ENCODE measurements at regions not wholly inside any gene's neighbourhood (a gene's known extent, or its start where the extent isn't known, plus 50 kb on each side); places are given as distances from the start of the nearest gene placed in this dataset.
"Not testable (repeated sequence)": the region's sequence is repeated elsewhere in the genome, so short reads cannot be mapped to it uniquely, and the experiment has no call there.

DNA sequence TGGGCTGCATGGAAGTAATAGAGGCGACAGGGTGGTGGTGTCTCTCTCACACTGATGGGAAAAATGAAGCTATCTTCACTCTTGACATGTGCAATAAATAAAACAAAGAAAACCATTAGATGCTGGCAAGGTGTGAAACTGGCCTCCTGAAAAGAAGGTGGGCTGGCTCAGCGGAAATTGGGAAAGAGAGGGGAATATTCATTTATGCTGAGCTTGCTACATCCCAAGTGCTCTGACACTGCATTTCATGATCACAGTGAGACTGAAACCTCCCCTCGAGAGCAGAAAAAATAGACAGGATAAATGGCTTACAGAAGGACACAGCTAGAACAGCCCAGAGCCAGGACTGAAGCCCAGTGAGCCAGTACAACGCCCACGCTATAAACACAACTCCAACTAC lies 112.1 kb upstream of the SMLR1 start:
- peaks cover 23% of the 10 kb centered on the region for H3K4me1 Mint-ChIP-seq
- ATAC-seq (replicated peaks; ENCODE audit: extremely low read depth, poor library complexity, severe bottlenecking): no peak
- H3K27ac Mint-ChIP-seq (ENCODE audit: low read depth): no peak overlapping the region
- H3K4me3 Mint-ChIP-seq: no peak overlapping the region
- no peaks in the 10 kb centered on the region for H3K36me3 Mint-ChIP-seq (ENCODE audit: insufficient read depth)
- DNase-seq (ENCODE audit: low spot score in 2 of 2): no peak
- H3K27me3 Mint-ChIP-seq: no peaks in the 10 kb centered on the region
- peaks cover 6% of the 10 kb centered on the region for H3K9me3 Mint-ChIP-seq

DNA sequence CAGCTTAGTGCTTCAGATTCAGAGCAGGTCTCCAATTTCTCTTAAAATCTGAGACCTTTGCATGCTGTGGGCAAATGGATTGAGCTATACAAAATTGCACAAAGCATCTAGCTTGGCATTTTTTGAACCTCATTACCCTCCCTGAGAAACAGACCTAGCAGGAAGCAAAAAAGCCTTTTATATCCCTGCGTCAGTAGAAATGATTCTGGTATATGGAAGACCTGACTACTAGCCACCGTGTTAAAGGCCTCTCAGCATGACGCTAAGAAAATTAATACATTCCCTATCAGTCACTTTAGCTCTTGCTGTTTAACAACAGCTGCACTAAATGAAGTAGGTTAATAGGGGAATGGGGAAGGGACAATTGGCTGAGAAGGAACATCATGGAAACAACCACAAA lies 110.7 kb upstream of the SMLR1 start:
- H3K4me3 Mint-ChIP-seq: no peak overlapping the region
- peaks cover 6% of the 10 kb centered on the region for H3K9me3 Mint-ChIP-seq
- no peak overlapping the region for H3K27ac Mint-ChIP-seq (ENCODE audit: low read depth)
- H3K36me3 Mint-ChIP-seq (ENCODE audit: insufficient read depth): no peaks in the 10 kb centered on the region
- DNase-seq (ENCODE audit: low spot score in 2 of 2): no peak
- H3K27me3 Mint-ChIP-seq: no peaks in the 10 kb centered on the region
- H3K4me1 Mint-ChIP-seq: peaks cover 23% of the 10 kb centered on the region
- ATAC-seq (replicated peaks; ENCODE audit: extremely low read depth, poor library complexity, severe bottlenecking): no peak

- Mint-ChIP-seq H3K27me3 (no peaks in the 10 kb centered on the region), H3K27ac (ENCODE audit: low read depth) (no peak overlapping the region), H3K4me3 (no peak overlapping the region), H3K36me3 (ENCODE audit: insufficient read depth) (no peaks in the 10 kb centered on the region), H3K4me1 (peaks cover 23% of the 10 kb centered on the region), H3K9me3 (peaks cover 6% of the 10 kb centered on the region)
- DNase-seq (ENCODE audit: low spot score in 2 of 2) (no peak), ATAC-seq (replicated peaks; ENCODE audit: extremely low read depth, poor library complexity, severe bottlenecking) (peak; percentile 80)
These were observed 109.5 kb upstream of the SMLR1 start for GRCh38 chr6:130717657-130718056.

GRCh38 chr6:130720076-130720715 lies 107.0 kb upstream of the SMLR1 start:
- no peak for ATAC-seq (replicated peaks; ENCODE audit: extremely low read depth, poor library complexity, severe bottlenecking)
- Mint-ChIP-seq H3K4me3 (no peak overlapping the region), H3K9me3 (peaks cover 6% of the 10 kb centered on the region), H3K4me1 (peaks cover 36% of the 10 kb centered on the region), H3K27me3 (no peaks in the 10 kb centered on the region), H3K36me3 (ENCODE audit: insufficient read depth) (no peaks in the 10 kb centered on the region), H3K27ac (ENCODE audit: low read depth) (no peak overlapping the region)
- DNase-seq (ENCODE audit: low spot score in 2 of 2): no peak

GRCh38 chr6:130724089-130724488 lies 103.1 kb upstream of the SMLR1 start:
- Mint-ChIP-seq H3K4me1 (peaks cover 15% of the 10 kb centered on the region), H3K4me3 (peak overlapping the region; percentile 36), H3K9me3 (peaks cover under 1% of the 10 kb centered on the region), H3K27ac (ENCODE audit: low read depth) (no peak overlapping the region), H3K36me3 (ENCODE audit: insufficient read depth) (no peaks in the 10 kb centered on the region), H3K27me3 (no peaks in the 10 kb centered on the region)
- DNase-seq (ENCODE audit: low spot score in 2 of 2) (no peak), ATAC-seq (replicated peaks; ENCODE audit: extremely low read depth, poor library complexity, severe bottlenecking) (peak; percentile 19)

- H3K9me3 Mint-ChIP-seq: no peaks in the 10 kb centered on the region
- ATAC-seq (replicated peaks; ENCODE audit: extremely low read depth, poor library complexity, severe bottlenecking): no peak
- H3K4me3 Mint-ChIP-seq: no peak overlapping the region
- H3K36me3 Mint-ChIP-seq (ENCODE audit: insufficient read depth): no peaks in the 10 kb centered on the region
- no peak for DNase-seq (ENCODE audit: low spot score in 2 of 2)
- peaks cover 12% of the 10 kb centered on the region for H3K4me1 Mint-ChIP-seq
- no peaks in the 10 kb centered on the region for H3K27me3 Mint-ChIP-seq
- no peak overlapping the region for H3K27ac Mint-ChIP-seq (ENCODE audit: low read depth)
These were observed 101.7 kb upstream of the SMLR1 start for GRCh38 chr6:130725551-130725950.

- not testable (repeated sequence) for H3K36me3 Mint-ChIP-seq (ENCODE audit: insufficient read depth); H3K27ac Mint-ChIP-seq (ENCODE audit: low read depth); ATAC-seq (replicated peaks; ENCODE audit: extremely low read depth, poor library complexity, severe bottlenecking); H3K9me3 Mint-ChIP-seq; DNase-seq (ENCODE audit: low spot score in 2 of 2); H3K4me3 Mint-ChIP-seq; H3K27me3 Mint-ChIP-seq
- peaks cover 12% of the 10 kb centered on the region for H3K4me1 Mint-ChIP-seq
These were observed 99.1 kb upstream of the SMLR1 start for GRCh38 chr6:130728064-130728463.

GRCh38 chr6:130730600-130730999 lies 96.6 kb upstream of the SMLR1 start:
- Mint-ChIP-seq H3K9me3 (no peaks in the 10 kb centered on the region), H3K27me3 (no peaks in the 10 kb centered on the region), H3K4me3 (no peak overlapping the region), H3K36me3 (ENCODE audit: insufficient read depth) (no peaks in the 10 kb centered on the region), H3K4me1 (no peaks in the 10 kb centered on the region), H3K27ac (ENCODE audit: low read depth) (no peak overlapping the region)
- ATAC-seq (replicated peaks; ENCODE audit: extremely low read depth, poor library complexity, severe bottlenecking) (no peak), DNase-seq (ENCODE audit: low spot score in 2 of 2) (no peak)

DNA sequence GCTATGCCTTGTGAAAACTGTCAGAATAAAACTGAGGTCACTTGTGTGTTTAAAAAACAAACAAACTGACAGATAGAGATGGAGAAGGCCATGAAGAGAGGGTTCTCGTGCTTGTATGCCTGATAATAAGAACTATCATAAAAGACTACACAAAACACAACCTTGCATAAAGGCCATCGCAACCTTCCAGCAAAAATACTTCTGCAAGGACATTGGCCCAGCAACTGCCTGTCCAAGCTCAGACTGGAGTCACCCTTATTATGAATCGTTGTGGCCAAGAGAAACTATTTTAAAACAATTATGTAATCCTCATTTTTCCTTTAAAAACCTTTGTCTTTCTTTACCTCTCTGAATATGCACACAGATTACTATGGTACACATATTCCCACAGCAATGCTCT lies 93.0 kb upstream of the SMLR1 start:
- ATAC-seq (replicated peaks; ENCODE audit: extremely low read depth, poor library complexity, severe bottlenecking): no peak
- Mint-ChIP-seq H3K4me1 (no peaks in the 10 kb centered on the region), H3K36me3 (ENCODE audit: insufficient read depth) (peaks cover 1% of the 10 kb centered on the region), H3K9me3 (no peaks in the 10 kb centered on the region), H3K27ac (ENCODE audit: low read depth) (no peak overlapping the region), H3K4me3 (no peak overlapping the region), H3K27me3 (no peaks in the 10 kb centered on the region)
- DNase-seq (ENCODE audit: low spot score in 2 of 2): no peak

DNA sequence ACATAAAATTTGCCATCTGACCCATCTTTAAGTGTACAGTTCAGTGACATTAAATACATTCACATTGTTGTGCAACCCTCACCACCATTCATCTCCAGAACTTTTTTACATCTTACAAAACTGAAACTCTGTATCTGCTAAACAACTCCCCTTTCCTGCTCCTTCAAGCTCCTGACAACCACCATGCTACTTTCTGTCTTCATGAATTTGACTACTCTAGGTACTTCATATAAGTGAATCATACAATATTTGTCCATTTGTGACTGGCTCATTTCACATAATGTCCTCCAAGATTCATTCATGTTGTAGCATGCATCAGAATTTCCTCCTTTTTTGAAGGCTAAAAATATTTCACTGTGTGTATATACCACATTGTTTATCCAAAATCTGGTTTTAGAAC lies 86.9 kb upstream of the SMLR1 start:
- Mint-ChIP-seq H3K27ac (ENCODE audit: low read depth) (no peak overlapping the region), H3K9me3 (no peaks in the 10 kb centered on the region), H3K4me1 (no peaks in the 10 kb centered on the region), H3K36me3 (ENCODE audit: insufficient read depth) (peaks cover 2% of the 10 kb centered on the region), H3K4me3 (no peak overlapping the region), H3K27me3 (peaks cover 15% of the 10 kb centered on the region)
- DNase-seq (ENCODE audit: low spot score in 2 of 2) (no peak), ATAC-seq (replicated peaks; ENCODE audit: extremely low read depth, poor library complexity, severe bottlenecking) (no peak)

GRCh38 chr6:130742131-130742681 lies 85.0 kb upstream of the SMLR1 start:
- peaks cover 15% of the 10 kb centered on the region for H3K27me3 Mint-ChIP-seq

DNA sequence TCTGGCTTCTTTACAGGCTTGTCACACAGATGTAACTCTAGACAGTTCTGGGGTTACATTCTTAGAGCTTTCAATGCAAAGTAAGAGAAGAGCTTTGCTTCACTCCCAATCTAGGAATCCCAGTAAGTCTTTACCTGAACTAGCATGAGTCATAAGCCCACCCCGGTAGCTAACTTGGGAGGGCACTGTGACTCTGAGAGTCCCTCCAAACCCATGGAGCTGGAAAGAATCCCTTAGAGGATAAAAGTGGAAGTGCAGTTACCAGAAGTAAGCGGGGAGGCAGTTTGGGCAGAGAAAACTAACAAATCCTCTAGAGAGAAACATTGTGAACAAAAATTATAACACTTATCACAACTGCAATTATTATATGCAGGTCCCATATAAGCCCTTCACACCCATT lies 84.0 kb upstream of the SMLR1 start:
- DNase-seq (ENCODE audit: low spot score in 2 of 2): no peak
- Mint-ChIP-seq H3K4me1 (no peaks in the 10 kb centered on the region), H3K36me3 (ENCODE audit: insufficient read depth) (peaks cover 2% of the 10 kb centered on the region), H3K27me3 (peaks cover 15% of the 10 kb centered on the region), H3K4me3 (no peak overlapping the region), H3K9me3 (no peaks in the 10 kb centered on the region), H3K27ac (ENCODE audit: low read depth) (no peak overlapping the region)
- ATAC-seq (replicated peaks; ENCODE audit: extremely low read depth, poor library complexity, severe bottlenecking): no peak

More at GRCh38 chr6:130742131-130742681, 85.0 kb upstream of the SMLR1 start:
- Mint-ChIP-seq H3K4me1 (no peaks in the 10 kb centered on the region), H3K27ac (ENCODE audit: low read depth) (no peak overlapping the region), H3K9me3 (no peaks in the 10 kb centered on the region), H3K36me3 (ENCODE audit: insufficient read depth) (peaks cover 2% of the 10 kb centered on the region), H3K4me3 (no peak overlapping the region)
- ATAC-seq (replicated peaks; ENCODE audit: extremely low read depth, poor library complexity, severe bottlenecking): no peak
- DNase-seq (ENCODE audit: low spot score in 2 of 2): no peak

GRCh38 chr6:130744576-130745366 lies 82.4 kb upstream of the SMLR1 start:
- Mint-ChIP-seq H3K27me3 (peaks cover 15% of the 10 kb centered on the region), H3K9me3 (no peaks in the 10 kb centered on the region), H3K4me1 (no peaks in the 10 kb centered on the region), H3K27ac (ENCODE audit: low read depth) (no peak overlapping the region), H3K4me3 (no peak overlapping the region), H3K36me3 (ENCODE audit: insufficient read depth) (no peaks in the 10 kb centered on the region)
- ATAC-seq (replicated peaks; ENCODE audit: extremely low read depth, poor library complexity, severe bottlenecking): no peak
- no peak for DNase-seq (ENCODE audit: low spot score in 2 of 2)

Data from central memory CD8-positive, alpha-beta T cell (primary cell).